AG08396 (cell line): ENCODE measurements at regions not wholly inside any gene's neighbourhood (a gene's known extent, or its start where the extent isn't known, plus 50 kb on each side); places are given as distances from the start of the nearest gene placed in this dataset.

Experiments used
- DNase-seq: peaks from one replicate; pipeline ENCODE4 v3.0.0; 2012; ENCODE audit warnings: low spot score, mixed read lengths

DNA sequence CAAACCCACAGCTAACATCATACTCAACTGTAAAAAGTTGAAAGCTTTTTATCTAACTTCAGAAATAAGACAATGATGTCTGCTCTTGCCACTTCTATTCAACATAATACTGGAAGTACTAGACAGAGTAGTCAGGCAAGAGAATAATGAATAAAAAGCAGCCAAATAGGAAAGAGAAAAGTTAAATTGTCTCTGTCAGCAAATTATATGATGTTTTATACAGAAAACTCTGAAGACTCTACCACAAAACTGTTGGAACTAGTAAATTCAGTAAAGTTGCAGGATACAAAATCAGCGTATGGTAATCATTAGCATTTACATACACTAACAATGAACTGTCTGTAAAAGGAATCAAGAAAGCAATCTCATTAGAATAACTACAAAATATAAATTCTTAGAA is 752.9 kb upstream of the CT83 start:
- no peak for DNase-seq

DNA sequence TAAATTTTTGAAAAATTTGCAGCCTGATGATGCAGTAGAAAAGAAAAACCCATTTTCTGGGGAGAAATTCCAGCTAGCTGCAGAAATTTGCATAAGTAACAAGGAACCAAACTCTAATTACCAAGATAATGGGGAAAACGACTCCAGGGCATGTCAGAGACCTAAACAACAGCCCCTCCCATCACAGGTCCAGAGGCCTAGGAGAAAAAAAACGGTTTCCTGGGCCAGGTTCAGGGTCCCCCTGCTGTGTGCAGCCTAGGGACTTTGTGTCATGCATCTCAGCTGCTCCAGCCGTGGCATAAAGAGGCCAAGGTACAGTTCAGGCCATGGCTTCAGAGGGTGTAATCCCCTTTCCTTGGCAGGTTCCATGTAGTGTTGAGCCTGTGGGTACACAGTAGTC is 733.7 kb upstream of the CT83 start:
- DNase-seq, result no peak

DNA sequence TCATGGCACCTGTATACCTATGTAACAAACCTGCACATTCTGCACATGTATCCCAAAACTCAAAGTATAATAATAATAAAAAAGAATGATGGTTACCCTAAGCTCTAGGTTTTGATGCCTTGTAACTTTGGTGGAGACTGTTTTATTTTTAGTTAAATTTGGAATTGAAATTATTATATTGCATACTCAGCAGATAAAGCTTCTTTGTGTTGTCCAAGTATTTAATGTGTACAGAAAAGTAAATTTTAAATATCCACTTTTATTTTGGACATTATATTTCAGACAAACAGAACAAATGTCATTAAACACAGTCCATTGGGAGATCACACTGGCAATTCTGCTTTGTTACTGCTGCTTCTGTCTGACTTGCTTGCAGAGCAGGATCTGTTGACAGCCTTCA is 684.5 kb upstream of the CT83 start:
- DNase-seq, result no peak

DNA sequence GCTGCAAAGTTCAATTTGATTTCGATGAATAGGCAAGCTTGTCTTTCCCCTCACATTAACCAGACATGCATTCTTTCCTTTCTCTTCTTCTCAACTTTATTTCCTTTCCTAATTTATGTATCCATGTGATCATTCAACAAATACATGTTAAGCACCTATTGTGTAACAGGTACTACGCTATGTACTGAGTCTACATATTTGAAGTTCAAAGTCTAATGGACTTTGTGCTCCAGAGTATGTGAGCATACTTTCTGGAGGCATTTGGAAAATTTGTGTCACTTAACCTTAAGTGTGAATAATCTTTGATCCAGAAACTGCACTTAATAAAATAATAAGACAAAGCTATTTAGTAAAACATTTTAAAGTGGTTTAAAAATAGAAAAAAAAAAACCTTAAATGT is 675.3 kb upstream of the CT83 start:
- no peak for DNase-seq

DNA sequence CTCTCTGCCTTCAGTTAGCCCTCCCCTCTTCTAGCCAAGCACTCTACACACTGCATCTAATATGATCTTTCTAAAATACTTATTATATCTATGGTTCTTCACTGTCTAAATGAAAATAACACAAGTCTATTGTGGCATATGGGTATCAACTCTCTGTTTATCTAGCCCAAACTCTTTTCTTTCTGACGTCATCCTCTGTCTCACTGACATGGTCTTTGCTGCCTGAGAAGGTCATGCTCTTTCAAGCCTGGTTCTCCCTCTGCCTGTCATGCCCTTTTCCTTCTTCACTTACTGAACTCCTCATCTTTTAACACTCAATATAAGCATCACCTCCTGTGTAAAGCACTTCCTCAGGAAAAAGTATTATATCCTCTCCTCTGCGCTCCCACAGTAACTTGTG is 672.2 kb upstream of the CT83 start:
- DNase-seq, result no peak

DNA sequence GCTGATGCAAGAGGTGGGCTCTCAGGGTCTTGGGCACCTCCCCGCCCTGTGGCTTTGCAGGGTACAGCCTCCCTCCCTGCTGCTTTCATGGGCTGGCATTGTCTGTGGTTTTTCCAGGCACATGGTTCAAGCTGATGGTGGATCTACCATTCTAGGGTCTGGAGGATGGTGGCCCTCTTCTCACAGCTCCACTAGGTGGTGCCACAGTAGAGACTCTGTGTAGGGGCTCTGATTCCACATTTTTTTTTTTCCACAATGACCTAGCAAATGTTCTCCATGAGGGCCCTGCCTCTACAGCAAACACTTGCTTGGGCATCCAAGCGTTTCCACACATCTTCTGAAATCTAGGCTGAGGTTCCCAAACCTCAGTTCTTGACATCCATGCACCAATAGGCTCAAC is 657.9 kb upstream of the CT83 start:
- DNase-seq, result no peak

DNA sequence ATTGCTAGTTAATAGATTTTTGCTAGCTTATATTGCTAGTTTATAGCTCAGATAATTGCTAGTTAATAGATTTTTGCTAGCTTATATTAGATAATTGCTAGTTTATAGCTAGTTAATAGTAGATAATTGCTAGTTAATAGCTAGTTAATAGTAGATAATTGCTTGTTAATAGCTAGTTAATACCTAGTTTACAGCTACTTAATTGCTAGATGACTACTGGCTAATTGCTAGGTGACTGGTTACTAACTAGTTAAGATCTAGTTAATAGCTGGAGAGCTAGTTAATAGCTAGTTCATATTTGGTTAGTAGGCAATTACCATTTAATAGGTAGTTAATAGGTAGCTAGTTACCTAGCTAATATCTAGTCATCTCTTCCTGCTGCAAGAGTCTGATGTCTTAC is 633.8 kb upstream of the CT83 start:
- DNase-seq, result no peak

DNA sequence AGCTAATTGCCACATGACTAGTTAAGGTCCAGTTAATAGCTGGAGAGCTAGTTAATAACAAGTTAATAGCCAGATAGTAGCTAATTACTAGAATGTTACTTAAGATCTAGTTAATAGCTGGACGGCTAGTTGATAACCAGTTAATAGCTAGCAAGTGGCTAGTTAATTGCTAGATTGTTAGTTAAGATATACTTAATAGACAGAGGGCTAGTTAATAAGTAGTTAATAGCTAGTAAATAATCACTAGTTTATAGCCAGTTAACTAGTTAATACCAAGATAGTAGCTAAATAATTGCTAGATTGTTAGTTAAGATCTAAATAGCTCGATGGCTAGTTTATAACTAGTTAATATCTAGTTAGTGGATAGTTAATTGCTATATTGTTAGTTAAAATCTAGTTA is 632.6 kb upstream of the CT83 start:
- DNase-seq, result no peak

DNA sequence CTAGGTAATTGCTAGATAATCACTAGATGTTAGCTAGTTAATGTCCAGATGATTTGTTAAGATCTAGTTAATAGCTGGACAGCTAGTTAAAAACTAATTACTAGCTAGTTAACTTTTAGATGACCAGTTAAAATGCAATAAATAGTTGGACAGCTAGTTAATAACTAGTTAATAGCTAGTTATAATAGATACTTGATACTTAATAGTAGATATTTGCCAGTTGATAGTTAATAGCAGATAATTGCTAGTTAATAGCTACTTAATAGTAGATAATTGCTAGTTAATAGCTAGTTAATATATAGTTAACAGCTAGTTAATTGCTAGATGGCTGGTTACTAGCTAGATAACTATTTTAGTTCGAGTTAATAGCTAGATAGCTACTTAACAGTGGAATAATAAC is 631.4 kb upstream of the CT83 start:
- DNase-seq, result no peak

DNA sequence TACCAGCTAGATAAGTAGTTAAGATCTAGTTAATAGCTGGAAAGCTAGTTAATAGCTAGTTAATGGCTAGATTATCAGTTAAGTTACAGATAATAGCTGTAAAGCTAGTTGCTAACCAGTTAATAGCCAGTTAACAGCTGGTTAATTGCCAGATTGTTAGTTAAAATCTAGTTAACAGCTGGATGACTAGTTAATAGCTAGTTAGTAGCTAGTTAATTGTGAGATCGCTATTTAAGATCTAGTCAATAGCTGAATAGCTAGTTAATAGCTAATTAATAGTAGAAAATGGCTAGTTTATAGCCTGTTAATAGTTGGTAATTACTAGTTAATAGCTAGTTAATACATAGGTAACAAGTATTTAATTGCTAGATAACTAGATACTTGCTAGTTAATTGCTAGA is 630.5 kb upstream of the CT83 start:
- no peak for DNase-seq

DNA sequence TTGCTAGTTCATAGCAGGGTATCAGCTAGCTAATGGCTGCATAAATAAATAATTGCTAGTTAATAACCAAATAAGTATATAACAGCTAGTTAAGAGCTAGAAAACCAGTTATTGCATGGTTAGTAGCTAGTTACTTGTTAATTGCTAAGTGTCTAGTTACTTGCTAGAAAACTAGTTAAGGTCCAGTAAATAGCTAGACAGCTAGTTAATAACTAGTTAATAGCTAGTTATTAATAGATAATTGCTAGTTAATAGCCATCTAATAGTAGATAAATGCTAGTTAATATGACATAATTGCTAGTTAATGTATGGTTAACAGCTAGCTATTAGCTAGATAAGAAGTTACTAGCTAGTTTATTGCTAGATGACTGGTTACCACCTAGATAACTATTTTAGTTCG is 629.9 kb upstream of the CT83 start:
- no peak for DNase-seq

DNA sequence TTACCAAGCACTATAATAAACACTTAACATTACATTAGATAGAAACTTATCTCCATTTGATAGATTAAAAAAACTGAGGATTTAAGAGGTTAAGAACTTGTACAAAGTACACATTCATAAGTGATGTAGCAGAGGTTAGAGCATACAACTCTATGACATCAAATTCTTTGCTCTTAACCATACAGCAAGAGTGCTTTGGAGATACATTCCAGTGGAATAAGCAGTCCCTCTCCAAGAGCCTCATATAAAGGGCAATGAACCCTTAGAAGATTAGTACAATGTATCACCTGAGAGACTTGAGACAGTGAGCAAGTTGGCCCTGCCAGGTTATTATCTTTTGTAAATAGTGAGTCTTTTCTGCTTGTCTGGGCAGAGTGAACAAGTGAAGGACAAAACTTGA is 600.4 kb upstream of the CT83 start:
- no peak for DNase-seq

DNA sequence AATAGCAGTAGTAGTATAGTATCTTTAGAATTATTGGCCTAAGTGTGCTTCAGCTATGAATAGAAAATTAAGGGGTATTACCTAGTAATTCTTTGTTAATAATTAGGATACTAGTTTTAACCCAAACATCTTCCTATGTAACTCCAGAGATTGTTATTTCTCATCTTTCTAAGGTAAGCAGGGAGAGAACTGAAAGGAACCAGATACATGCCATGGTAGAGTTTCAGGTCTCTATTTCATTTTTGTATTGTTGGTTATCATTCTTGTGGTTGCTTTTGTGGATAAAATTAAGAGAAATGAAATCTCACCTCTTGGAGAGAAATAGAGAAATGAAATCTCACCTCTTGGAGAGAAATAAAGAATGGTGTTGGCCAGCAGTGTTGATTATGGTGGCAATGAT is 597.1 kb upstream of the CT83 start:
- no peak for DNase-seq

DNA sequence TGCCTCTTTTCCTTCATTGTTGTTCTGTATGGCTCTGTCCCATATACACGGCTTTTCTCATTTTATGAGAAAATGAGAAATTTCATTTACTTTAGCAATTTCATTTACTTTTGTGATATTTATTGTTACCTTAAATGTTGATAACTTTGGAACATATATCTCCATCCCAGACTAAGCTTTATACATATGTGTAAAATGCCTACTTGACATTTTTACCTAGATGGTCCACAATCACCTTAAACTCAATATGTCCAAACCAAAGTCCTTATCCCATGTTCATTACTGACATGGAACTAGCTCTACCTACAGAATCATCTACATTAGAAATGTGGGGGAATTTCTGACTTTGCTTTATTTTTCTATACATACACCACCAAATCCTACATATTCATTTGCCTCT is 590.5 kb upstream of the CT83 start:
- no peak for DNase-seq

DNA sequence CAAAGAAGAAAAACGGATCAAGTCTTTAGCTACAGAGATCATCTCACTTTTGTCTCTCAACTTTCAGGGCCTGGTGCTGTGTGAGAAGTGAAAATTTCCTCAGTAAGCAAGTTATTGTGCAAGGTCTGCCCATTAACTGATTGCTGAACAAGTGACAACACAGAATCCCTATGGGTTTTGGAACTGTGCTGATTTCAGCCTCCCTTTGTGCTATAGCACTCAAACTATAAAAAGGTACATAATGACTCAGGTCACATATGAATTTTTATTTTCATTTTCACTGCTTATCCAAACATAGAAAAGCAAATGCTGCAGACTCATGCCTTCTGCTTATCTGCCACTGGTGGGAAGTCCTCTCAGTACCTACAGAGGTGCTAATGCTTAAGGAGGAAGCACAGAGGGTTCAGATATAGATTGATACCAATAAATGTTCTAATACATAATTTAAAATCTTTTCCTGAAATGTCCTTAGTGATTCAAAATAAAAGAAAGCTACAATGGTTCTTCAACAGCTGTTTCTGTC is 576.2 kb upstream of the CT83 start:
- DNase-seq, result no peak

DNA sequence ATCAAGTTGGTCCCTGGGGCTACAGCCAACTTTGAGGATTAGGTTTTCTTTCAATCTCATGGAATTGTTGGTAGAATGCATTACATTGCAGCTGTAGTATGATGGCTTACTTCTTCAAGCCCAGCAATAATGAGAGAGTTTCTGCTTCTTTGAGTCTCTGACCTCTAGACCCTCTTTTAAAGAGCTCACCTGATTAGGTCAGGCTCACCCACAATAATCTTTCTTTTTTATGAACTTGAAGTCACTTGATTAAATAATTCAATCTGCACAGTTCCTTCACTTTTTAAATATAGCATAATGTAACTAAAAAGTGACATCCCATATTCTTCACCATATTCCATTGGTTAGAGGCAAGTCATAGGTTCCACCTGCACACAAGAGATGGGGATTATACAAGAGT is 547.5 kb upstream of the CT83 start:
- DNase-seq, result no peak

DNA sequence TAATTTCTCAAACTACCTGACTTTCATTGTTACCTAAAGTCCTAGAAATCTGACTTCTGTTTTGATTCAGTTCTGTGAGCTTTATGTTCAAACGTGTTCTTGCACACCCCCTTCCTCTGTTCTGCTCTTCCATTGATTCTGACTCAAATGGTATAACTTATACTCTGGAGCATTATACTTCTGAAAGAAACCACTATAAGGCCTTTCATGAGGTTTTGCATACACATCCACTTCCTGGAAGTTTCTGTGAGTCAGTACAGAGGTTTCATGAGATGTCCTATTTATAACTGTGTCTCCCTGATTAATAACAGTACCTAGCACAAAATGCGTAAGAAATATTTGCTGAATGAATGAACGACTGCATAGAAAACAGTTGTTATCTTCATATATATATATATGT is 540.2 kb upstream of the CT83 start:
- DNase-seq, result no peak

DNA sequence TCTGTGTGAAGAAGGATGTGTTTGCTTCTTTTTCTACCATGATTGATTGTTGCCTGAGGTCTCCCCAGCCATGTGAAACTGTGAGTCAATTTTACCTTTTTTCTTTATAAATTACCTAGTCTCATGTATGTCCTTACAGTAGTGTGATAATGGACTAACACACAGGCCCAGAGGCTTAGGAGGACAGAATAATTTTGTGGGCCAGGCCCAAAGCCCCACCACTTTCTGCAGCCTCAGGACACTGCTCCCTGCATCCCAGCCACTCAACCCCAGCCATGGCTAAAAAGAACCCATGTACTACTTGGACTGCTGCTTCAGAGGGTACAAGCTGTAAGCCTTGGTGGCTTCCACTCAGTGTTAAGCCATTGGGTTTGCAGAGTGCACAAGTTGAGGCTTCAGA is 512.7 kb upstream of the CT83 start:
- DNase-seq, result no peak

DNA sequence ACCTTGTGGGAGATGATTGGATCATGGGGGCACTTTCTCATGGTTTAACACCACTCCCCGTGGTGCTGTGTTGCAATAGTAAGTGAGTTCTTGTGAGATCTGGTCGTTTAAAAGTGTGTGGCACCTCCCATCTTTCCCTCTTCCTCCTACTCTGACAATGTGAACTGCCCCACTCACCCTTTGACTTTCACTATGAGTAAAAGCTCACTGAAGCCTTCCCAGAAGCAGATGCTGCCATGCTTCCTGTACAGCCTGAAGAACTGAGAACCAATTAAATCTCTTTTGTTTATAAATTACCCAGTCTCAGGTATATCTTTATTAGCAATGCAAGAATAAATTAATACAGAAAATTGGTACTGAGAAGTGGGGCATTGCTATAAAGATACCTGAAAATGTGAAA is 509.6 kb upstream of the CT83 start:
- no peak for DNase-seq

DNA sequence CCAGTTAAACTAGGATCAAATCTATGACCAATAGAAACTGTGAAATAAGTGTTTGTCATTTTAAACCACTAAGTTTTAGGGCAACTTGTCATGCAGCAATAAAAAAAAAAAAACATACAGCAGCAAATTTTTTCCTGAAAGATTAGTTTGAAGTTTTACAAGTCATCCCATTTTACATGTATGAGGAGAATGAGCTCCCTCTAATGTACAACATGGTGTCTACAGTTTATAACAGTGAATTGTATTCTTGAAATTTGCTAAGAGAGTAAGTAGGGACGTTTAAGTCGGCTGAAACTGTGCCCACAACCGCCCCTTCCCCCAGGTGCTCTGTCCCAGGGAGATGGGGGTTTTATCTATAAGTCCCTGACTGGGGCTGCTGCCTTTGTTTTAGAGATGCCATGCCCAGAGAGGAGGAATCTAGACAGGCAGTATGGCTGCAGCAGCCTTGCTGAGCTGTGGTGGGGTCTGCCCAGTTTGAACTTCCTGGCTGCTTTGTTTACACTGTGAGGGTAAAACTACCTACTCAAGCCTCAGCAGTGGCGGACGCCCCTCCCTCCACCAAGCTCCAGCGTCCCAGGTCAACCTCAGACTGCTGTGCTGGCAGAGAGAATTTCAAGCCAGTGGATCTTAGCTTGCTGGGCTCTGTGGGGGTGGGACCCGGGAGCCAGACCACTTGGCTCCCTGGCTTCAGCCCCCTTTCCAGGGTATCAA is 499.3 kb upstream of the CT83 start:
- no peak for DNase-seq

DNA sequence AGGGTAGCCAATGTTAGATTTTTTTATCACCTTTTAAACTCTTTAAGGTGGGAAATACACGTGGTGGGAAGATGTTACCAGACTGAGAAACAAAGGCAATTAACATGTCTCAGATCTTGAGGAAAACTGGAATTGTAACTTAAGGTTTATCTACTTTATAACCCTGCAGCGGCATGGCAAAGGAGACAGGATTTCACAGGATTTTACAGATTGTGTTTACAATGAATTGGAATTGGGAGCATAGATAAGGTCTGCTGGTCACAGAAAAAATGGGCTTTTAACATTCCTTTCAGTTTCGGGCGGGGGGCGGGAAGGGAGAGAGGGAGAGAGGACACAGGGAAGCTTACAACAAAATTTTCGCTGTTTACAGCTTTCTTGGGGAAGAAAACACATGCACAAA is 467.5 kb upstream of the CT83 start:
- no peak for DNase-seq

DNA sequence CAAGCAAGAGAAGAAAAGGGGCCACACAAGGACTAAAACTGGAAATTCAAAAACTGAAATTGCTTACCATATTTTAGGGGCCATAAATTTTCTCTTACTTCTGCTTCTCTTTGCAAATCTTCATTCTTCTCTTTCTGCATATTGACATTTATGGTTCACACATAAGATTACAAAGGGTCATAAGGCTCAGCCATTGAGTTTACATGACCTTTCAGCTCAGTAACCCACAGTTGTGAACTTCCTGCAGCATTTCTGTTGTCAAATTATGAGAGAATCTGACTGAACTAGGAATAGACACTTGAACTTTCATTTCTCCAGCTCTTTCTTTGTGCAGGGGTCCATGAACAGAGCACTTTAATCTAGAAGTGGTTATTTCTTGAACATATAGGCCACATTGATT is 434.8 kb upstream of the CT83 start:
- DNase-seq, result no peak

DNA sequence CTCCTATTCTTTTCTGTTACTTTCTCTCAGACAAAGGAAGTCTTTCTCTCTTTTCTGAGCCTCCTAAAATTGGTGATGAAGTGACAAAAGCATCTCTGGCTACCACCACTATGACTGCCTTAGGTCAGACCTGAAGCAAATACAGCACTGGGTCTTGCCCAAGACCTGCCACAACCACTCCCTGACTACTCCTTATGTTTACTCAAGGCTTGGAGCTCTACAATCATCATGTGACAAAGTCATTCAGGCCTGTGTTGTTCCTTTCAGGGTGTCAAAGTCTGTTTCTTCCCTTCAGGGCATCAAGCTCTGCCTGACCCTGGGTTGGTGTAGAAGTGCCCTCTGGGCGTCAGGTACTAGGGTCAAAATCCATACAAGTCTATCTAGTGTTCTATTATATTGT is 419.2 kb upstream of the CT83 start:
- no peak for DNase-seq

DNA sequence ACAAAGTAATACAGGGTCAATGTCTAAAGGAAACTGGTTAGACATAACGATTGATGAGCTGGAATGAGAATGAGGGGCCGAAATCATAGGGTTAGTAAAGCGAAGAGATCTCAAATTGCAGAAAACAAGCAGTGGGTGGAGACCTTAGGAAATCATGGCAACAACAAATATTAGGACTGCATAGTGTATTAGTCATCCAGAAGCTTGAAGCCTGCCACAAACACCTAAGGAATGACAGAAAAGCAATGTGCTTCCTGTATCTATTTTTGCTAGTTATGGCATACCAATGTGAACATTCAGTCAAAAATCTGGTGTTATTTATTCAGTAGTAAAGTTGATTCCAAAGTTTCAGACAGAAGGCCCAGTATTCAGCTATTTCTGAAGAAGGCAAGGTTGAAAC is 410.9 kb upstream of the CT83 start:
- DNase-seq, result peak; percentile 36

DNA sequence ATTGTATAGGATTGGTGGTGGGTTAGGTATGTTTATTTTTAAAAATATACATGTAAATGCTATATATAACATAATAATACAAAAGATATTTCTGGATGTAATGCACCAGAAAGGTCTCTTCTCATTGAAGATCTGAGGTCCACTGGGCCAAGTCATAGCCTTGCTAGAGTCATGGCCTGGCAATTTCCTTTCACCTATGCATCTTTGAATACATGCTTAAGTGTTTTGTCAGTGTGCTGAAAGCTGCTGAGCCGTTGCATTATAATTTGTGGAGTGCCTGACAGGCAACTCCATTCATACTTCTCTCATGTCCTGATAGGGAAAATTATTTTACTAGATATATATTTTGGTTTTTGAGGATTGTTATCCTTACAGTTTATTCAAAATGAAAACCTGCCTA is 410.2 kb upstream of the CT83 start:
- no peak for DNase-seq
